Inflammatory macrophage treated with lipopolysaccharide for 1 hour (primary cell): ENCODE measurements at regions not wholly inside any gene's neighbourhood (a gene's known extent, or its start where the extent isn't known, plus 50 kb on each side); places are given as distances from the start of the nearest gene placed in this dataset.

ENCODE experiments used
- DNase-seq, 2 donors: peaks; one replicate each; pipeline ENCODE4 v3.0.0-alpha.2; 2020 to 2022

- no peak for DNase-seq
These were observed 74.8 kb upstream of the BCL9 start for GRCh38 chr1:147466543-147466942.

- no peak for DNase-seq
These were observed 71.2 kb upstream of the BCL9 start for GRCh38 chr1:147470079-147470478.

- DNase-seq: no peak
These were observed 68.8 kb upstream of the BCL9 start for GRCh38 chr1:147472489-147472888.

- DNase-seq: no peak
These were observed 68.2 kb upstream of the BCL9 start for GRCh38 chr1:147472966-147473732.

- no peak for DNase-seq
These were observed 67.6 kb upstream of the BCL9 start for GRCh38 chr1:147473733-147474049.

- no peak for DNase-seq
These were observed 65.8 kb upstream of the BCL9 start for GRCh38 chr1:147475488-147475887.

GRCh38 chr1:147478521-147478920 lies 62.8 kb upstream of the BCL9 start:
- no peak for DNase-seq

- DNase-seq: no peak
These were observed 61.3 kb upstream of the BCL9 start for GRCh38 chr1:147479864-147480564.

GRCh38 chr1:147480565-147480935 lies 60.8 kb upstream of the BCL9 start:
- no peak for DNase-seq

- DNase-seq: no peak
These were observed 54.2 kb upstream of the BCL9 start for GRCh38 chr1:147486876-147487656.

- no peak for DNase-seq
These were observed 50.2 kb upstream of the BCL9 start for GRCh38 chr1:147491098-147491497.
